Activated CD4-positive, alpha-beta memory T cell treated with anti-CD3 and anti-CD28 coated beads for 36 hours (primary cell): ENCODE measurements at regions not wholly inside any gene's neighbourhood (a gene's known extent, or its start where the extent isn't known, plus 50 kb on each side); places are given as distances from the start of the nearest gene placed in this dataset.

Source experiments
- CTCF ChIA-PET: fragments of 350-600 bp; sonication (Branson Sonifier 250); formaldehyde crosslinking; loops from one replicate; lab custom pipeline; 2021; ENCODE audit warnings: antibody characterized with exemption, inconsistent platforms; lab: Charles Lee
- POLR2A ChIA-PET: fragments of 350-600 bp; sonication (Branson Sonifier 250); formaldehyde crosslinking; loops from one replicate; lab custom pipeline; 2021; ENCODE audit warnings: antibody characterized with exemption; lab: Charles Lee
- DNase-seq: peaks from one replicate; pipeline ENCODE4 v3.0.0-alpha.2; 2020
- H3K27ac Mint-ChIP-seq: one replicate; pipeline ENCODE4 v1.8.0; 2021; ENCODE audit warnings: mixed read lengths
- H3K27me3 Mint-ChIP-seq: one replicate; pipeline ENCODE4 v1.8.0; 2021; ENCODE audit warnings: mixed read lengths
- H3K36me3 Mint-ChIP-seq: one replicate; pipeline ENCODE4 v1.8.0; 2021; ENCODE audit warnings: mixed read lengths
- H3K4me1 Mint-ChIP-seq: one replicate; pipeline ENCODE4 v1.8.0; 2021; ENCODE audit warnings: low read depth, mixed read lengths
- H3K4me3 Mint-ChIP-seq: one replicate; pipeline ENCODE4 v1.8.0; 2021; ENCODE audit warnings: mild to moderate bottlenecking, mixed read lengths
- H3K9me3 Mint-ChIP-seq: one replicate; pipeline ENCODE4 v1.8.0; 2021; ENCODE audit warnings: mixed read lengths
- intact Hi-C: fragments of 100-400 bp; cut with micrococcal nuclease; formaldehyde crosslinking; loops from one replicate; pipeline ENCODE4 v1.15.1; 2023

DNA sequence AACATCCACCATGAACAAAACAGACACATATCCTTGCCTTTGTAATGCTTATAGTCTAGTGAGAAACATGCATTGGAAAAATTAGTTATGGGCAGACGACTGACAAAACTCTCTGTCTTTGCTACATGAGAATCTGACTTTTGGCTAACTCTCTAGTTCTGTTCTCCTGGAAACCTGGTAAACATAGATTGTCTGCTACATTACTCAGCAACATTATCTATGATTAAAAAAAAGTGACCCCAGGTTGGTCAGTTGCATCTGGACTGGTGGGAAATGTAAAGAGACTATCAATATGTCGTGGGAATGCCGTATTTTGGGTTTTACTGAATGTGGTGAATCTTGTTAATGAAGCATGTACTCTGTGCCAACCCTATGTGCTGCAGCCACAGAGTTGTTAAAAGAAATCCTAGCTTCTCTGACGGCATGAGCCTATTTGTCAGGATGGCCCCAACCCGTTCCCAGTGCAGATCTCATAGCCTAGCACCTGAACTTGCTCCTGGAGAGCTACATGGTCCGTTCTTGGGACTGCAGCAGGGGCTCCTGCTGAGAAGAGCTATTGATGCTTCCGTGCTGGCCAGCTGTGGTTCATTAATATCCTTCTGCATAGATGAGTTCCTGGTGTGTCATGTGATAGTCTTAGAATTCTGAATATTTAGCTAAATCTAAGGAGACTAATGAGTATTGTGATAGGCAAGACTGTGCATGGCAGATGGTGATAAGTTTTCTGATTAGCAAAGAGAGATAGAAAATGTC, 311.7 kb upstream of the ZNF717 start:
- intact Hi-C loops, result no loop called here
- Mint-ChIP-seq H3K4me3 (no peak overlapping the region), H3K9me3 (peaks cover 23% of the 10 kb centered on the region), H3K36me3 (no peaks in the 10 kb centered on the region), H3K4me1 (no peaks in the 10 kb centered on the region), H3K27ac (no peak overlapping the region), H3K27me3 (no peaks in the 10 kb centered on the region)
- POLR2A ChIA-PET, result no interaction called here
- CTCF ChIA-PET, result no interaction called here
- no peak for DNase-seq

DNA sequence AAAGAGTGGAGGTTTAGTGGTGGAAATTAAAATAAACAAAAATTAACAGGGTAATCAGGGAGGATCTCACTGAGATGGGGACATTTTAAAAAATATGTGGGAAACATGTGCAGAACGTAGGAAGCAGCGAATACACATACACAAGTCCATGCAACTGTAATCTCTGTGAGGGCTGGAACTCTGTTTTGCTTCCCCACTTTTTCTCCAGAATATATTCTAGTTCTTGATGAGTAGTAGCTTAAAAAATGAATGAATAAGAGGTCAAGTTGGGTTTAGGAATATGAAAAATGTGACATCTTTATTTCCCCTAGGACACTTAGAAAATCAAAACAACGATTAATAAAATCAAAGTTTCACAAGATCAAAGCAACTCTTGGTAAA, 312.2 kb upstream of the ZNF717 start:
- Mint-ChIP-seq H3K36me3 (no peaks in the 10 kb centered on the region), H3K27me3 (no peaks in the 10 kb centered on the region), H3K4me3 (no peak overlapping the region), H3K27ac (no peak overlapping the region), H3K4me1 (no peaks in the 10 kb centered on the region), H3K9me3 (peaks cover 23% of the 10 kb centered on the region)
- POLR2A ChIA-PET, result no interaction called here
- CTCF ChIA-PET, result no interaction called here
- intact Hi-C loops, result no loop called here
- no peak for DNase-seq

DNA sequence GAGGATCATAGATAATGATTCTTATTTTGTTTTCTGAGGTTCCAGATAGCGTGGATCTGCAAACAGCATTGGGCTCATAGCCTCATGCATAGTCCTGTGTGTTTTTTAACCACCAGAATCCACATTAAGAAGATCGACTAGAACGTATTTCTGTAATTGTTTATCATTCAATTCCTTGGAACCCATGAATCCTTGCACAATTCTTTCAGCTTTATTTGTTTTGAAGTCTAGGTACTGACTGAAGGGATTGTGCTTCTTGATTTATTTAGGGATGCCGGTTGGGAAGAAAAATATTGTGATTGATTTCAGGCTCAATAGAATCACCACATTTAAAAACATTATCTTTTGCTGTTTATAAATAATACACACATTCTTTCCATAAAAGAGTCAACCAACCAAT, 314.6 kb upstream of the ZNF717 start:
- Mint-ChIP-seq H3K36me3 (no peaks in the 10 kb centered on the region), H3K4me1 (no peaks in the 10 kb centered on the region), H3K9me3 (peaks cover 28% of the 10 kb centered on the region), H3K4me3 (no peak overlapping the region), H3K27me3 (no peaks in the 10 kb centered on the region), H3K27ac (no peak overlapping the region)
- POLR2A ChIA-PET, result no interaction called here
- intact Hi-C loops, result no loop called here
- CTCF ChIA-PET, result interaction anchor here (0.6 kb wide), 1 partner anchor 19 kb away, joined by 5 read pairs; no protein-coding TSS in a partner anchor
- no peak for DNase-seq

DNA sequence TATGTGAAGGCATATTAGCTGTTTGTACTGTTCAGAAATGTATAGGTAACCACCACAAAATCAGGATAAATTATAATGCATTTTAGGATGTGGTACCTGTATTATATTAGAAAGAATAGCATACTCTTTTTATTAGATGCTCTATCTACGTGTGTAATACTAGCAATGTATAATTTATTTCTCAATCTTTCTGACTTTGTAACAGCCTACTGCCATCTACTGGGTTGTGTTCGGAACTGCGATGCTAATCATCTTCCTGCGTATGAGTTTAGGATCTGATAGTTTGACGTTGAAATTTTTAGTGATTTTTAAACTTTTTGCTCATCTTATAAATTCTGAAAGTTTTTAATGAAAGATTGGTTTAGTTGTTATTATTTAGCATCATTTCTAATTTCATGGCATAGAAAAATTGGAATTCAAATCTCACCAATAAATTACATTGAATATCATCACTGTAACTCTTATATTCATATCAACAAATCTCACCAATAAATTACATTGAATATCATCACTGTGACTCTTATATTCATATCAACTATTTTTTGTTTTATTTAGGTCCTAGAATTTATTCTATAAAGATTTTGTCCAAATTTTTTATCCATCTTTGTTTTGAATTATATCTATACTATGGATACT, 322.7 kb upstream of the ZNF717 start:
- Mint-ChIP-seq H3K4me3 (no peak overlapping the region), H3K36me3 (no peaks in the 10 kb centered on the region), H3K27me3 (no peaks in the 10 kb centered on the region), H3K27ac (no peak overlapping the region), H3K9me3 (peaks cover 14% of the 10 kb centered on the region), H3K4me1 (no peaks in the 10 kb centered on the region)
- intact Hi-C loops, result no loop called here
- ChIA-PET POLR2A (no interaction called here), CTCF (no interaction called here)
- DNase-seq, result no peak

DNA sequence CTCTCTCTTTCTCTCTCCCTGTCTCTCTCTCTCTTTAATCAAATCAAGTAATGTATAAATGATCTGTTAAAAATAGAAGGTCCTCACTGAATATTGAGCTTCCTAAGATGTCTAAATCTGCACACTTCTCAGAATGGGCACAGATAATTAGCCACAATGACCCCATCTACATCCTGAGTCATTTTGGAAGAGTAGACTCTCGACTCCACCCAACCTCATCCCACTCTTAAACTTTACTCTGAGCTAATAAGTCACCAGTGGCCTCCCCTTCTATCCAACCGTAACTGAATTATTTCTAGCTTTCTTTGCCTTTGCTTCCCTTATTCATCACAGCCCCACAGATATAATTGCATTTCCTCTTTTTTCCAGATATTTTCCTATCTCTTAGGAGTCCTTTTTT, 326.5 kb upstream of the ZNF717 start:
- Mint-ChIP-seq H3K27me3 (no peaks in the 10 kb centered on the region), H3K36me3 (no peaks in the 10 kb centered on the region), H3K4me3 (no peak overlapping the region), H3K4me1 (no peaks in the 10 kb centered on the region), H3K27ac (no peak overlapping the region), H3K9me3 (peaks cover 12% of the 10 kb centered on the region)
- POLR2A ChIA-PET, result no interaction called here
- CTCF ChIA-PET, result no interaction called here
- intact Hi-C loops, result no loop called here
- DNase-seq, result no peak

DNA sequence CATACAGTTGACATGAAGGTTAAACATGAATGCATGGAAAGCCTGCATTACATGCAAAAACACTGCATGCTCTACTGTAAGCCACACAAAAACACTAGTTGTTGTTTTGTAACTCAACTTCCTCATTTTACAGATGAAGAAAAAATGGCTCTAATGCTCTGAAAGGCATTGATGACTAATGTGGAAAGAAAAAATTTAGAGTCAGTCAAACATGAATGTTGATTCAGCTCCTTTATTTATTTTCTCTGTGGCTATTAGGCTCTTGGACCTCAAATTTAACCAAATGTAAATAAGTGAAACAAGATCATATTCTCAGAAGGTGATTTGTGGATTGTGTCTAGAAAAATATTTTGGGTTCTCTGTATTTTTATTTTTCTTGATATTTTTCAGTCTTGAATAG, 336.7 kb upstream of the ZNF717 start:
- Mint-ChIP-seq H3K4me3 (no peak overlapping the region), H3K4me1 (no peaks in the 10 kb centered on the region), H3K9me3 (peaks cover 8% of the 10 kb centered on the region), H3K36me3 (no peaks in the 10 kb centered on the region), H3K27me3 (no peaks in the 10 kb centered on the region), H3K27ac (no peak overlapping the region)
- no peak for DNase-seq
- ChIA-PET POLR2A (no interaction called here), CTCF (no interaction called here)
- intact Hi-C loops, result no loop called here

DNA sequence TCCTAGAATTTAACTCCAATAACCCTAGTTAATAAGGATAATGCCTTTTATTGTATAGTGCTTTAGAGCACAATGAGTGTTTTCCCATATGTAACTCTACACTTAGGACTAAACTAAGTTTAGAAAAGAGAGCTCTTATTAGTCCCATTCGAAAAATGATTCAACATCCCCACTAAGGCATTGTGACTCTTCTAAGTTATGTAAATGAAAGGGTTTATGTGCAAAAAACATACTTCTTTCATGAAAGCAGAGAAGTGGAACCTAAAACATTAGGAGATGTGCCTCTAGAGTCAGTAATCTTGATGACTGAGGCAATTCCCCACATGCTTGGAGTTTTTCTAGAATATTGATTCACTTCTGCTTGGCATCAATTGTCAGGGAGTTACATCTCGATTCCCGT, 344.1 kb upstream of the ZNF717 start:
- Mint-ChIP-seq H3K27me3 (no peaks in the 10 kb centered on the region), H3K4me1 (no peaks in the 10 kb centered on the region), H3K36me3 (no peaks in the 10 kb centered on the region), H3K9me3 (peaks cover 7% of the 10 kb centered on the region), H3K4me3 (no peak overlapping the region), H3K27ac (no peak overlapping the region)
- ChIA-PET POLR2A (no interaction called here), CTCF (interaction anchor here (0.6 kb wide), 1 partner anchor 490 kb away, joined by 4 read pairs; no protein-coding TSS in a partner anchor)
- intact Hi-C loops, result no loop called here
- no peak for DNase-seq

DNA sequence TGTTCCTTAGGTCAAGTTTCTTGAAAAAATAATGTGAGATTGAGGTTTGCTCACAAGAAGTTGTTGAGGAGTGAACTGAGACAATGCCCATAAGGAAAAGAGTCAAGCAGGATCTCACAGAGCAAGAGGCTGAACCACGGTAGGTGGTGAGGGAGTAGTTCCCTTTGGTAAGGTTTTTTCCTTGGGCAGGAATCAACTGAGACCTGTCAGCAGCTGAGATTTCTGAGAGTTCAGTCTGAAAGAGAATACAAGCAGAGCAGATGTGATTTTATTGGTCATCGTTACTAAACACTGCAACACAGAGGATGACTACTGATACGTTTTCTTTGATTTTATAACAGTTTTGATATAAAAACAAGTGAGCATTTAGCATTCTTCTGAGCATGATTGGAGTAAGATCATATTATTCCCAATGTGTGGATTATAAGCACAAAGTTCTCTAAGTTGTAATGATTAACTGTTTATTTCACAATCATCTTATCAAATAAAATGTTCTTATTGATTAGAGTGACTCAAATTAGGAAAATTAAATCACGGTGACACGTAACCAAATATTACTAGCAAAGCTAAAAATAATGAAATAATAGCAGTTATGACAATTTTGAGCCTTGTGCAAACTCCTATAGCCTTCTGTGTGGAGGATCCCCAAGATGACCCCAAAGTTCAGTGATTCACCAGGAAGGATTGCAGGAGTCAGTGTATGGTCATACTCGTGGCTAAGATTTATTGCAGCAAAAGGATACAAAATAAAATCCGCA, 346.2 kb upstream of the ZNF717 start:
- intact Hi-C loops, result no loop called here
- no peak overlapping the region for H3K27ac Mint-ChIP-seq
- H3K27me3 Mint-ChIP-seq, result no peaks in the 10 kb centered on the region
- peaks cover 12% of the 10 kb centered on the region for H3K9me3 Mint-ChIP-seq
- POLR2A ChIA-PET, result no interaction called here
- no peaks in the 10 kb centered on the region for H3K36me3 Mint-ChIP-seq
- H3K4me1 Mint-ChIP-seq, result no peaks in the 10 kb centered on the region
- DNase-seq, result no peak
- no peak overlapping the region for H3K4me3 Mint-ChIP-seq
- CTCF ChIA-PET, result no interaction called here

DNA sequence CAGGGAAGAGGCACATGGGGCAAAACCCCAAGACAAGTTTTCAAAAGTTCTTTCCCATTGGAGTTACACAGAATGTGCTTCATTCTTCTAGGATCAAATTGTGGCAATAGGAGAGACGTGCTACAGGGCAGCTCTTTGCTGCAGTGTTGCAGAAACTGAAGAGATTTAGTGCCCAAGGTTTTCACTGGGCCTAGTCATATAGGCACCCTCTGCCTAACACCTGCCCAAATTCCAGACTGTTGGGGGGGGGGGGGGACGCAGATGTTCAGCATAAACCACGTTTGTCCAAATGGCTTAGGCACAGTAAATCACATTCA, 346.8 kb upstream of the ZNF717 start:
- no peak for DNase-seq
- H3K4me1 Mint-ChIP-seq, result no peaks in the 10 kb centered on the region
- H3K27me3 Mint-ChIP-seq, result no peaks in the 10 kb centered on the region
- H3K27ac Mint-ChIP-seq, result no peak overlapping the region
- H3K9me3 Mint-ChIP-seq, result peaks cover 15% of the 10 kb centered on the region
- H3K4me3 Mint-ChIP-seq, result no peak overlapping the region
- CTCF ChIA-PET, result no interaction called here
- POLR2A ChIA-PET, result no interaction called here
- intact Hi-C loops, result no loop called here
- H3K36me3 Mint-ChIP-seq, result no peaks in the 10 kb centered on the region

DNA sequence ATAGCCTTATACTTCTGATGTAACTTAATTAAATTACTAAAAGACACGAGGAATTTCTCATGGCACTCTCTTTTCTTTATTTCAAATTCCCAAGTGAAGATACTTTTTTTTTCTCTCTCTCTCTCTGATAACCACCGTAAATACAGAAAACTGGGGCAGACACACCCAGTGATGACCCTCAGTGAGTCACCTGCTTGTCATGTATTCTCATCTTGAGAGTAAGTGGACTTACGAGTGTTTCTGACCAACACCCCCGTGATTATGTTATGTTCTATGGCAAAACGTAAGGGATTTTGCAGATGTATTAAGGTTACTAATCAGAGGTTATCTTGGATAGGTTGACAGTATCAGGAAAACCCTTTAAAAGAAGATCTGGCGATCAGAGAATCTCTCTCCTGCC, 348.8 kb upstream of the ZNF717 start:
- CTCF ChIA-PET, result no interaction called here
- no peaks in the 10 kb centered on the region for H3K27me3 Mint-ChIP-seq
- peaks cover 13% of the 10 kb centered on the region for H3K9me3 Mint-ChIP-seq
- intact Hi-C loops, result no loop called here
- DNase-seq, result no peak
- no peaks in the 10 kb centered on the region for H3K4me1 Mint-ChIP-seq
- H3K4me3 Mint-ChIP-seq, result no peak overlapping the region
- H3K36me3 Mint-ChIP-seq, result no peaks in the 10 kb centered on the region
- no peak overlapping the region for H3K27ac Mint-ChIP-seq
- POLR2A ChIA-PET, result no interaction called here

DNA sequence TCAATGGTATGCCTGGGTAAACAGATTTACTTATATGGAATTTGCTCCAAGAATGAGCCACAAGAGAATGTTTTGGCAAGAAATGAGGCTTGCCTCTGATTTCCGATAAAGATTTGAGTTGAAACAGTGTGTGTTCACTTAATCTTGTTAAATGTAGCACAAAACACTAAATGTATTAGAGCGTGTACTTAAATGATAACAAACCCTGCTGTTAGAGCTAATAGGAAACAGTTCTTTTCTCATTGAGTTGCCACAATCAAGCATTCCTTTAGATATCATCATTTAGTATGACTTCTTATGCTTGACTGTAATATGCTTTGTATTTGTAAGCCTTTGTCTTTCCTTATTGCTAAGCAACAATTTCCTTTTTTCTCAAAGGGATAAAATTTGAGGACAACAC, 353.6 kb upstream of the ZNF717 start:
- ChIA-PET POLR2A (no interaction called here), CTCF (no interaction called here)
- no peaks in the 10 kb centered on the region for H3K36me3 Mint-ChIP-seq
- H3K4me3 Mint-ChIP-seq, result no peak overlapping the region
- DNase-seq, result no peak
- H3K4me1 Mint-ChIP-seq, result no peaks in the 10 kb centered on the region
- peaks cover 13% of the 10 kb centered on the region for H3K9me3 Mint-ChIP-seq
- H3K27ac Mint-ChIP-seq, result no peak overlapping the region
- no peaks in the 10 kb centered on the region for H3K27me3 Mint-ChIP-seq
- intact Hi-C loops, result no loop called here

DNA sequence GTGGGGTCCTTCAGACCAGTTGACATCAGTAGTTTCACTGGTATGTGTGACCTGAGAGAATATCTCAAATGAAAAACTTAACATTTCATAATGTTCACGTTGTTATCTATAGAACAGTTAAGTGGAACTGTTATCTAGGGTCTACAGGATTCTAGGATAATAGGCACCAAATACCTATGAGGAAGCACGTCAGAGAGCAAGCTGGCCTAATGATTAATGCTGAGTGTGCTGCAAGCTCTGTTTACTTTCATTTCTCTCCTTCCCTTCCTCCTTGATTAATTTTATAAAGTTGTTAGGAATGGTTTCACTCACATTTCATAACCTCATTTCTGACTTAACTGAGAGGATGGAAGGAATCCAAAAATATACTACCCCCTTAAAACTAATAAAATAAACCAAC, 362.5 kb upstream of the ZNF717 start:
- CTCF ChIA-PET, result no interaction called here
- Mint-ChIP-seq H3K9me3 (peaks cover 6% of the 10 kb centered on the region), H3K27ac (no peak overlapping the region), H3K4me3 (no peak overlapping the region), H3K36me3 (no peaks in the 10 kb centered on the region), H3K27me3 (no peaks in the 10 kb centered on the region), H3K4me1 (no peaks in the 10 kb centered on the region)
- DNase-seq, result no peak
- POLR2A ChIA-PET, result no interaction called here
- intact Hi-C loops, result no loop called here
